ES-I3 (cell line): ENCODE measurements at regions not wholly inside any gene's neighbourhood (a gene's known extent, or its start where the extent isn't known, plus 50 kb on each side); places are given as distances from the start of the nearest gene placed in this dataset.

Experiments
- H3K36me3 ChIP-seq: 2 replicates; pipeline ENCODE4 v1.6.1; 2013; ENCODE audit warnings: mild to moderate bottlenecking, low read length, control low read depth, moderate library complexity; ENCODE audit not compliant: insufficient read depth
- H3K4me1 ChIP-seq: 2 replicates; pipeline ENCODE4 v1.6.1; 2013; ENCODE audit warnings: mild to moderate bottlenecking, control low read depth, low read length; ENCODE audit not compliant: insufficient read depth
- H3K9ac ChIP-seq: 2 replicates; pipeline ENCODE4 v1.6.1; 2013; ENCODE audit warnings: low read depth, mild to moderate bottlenecking, low read length, moderate library complexity
- H3K9me3 ChIP-seq: 2 replicates; pipeline ENCODE4 v1.6.1; 2013; ENCODE audit warnings: mild to moderate bottlenecking, low read length, moderate library complexity; ENCODE audit not compliant: control insufficient read depth, insufficient read depth

GRCh38 chr5:74380193-74380592, 260.3 kb downstream of the ENC1 start:
- Histone ChIP-seq H3K9me3 (no peaks in the 10 kb centered on the region; the same call in 1 of the 2 replicates), H3K36me3 (no peaks in the 10 kb centered on the region), H3K4me1 (peaks cover 9% of the 10 kb centered on the region; the same call in 1 of the 2 replicates), H3K9ac (no peak overlapping the region)

GRCh38 chr5:74378464-74378863, 262.1 kb downstream of the ENC1 start:
- Histone ChIP-seq H3K9ac (no peak overlapping the region), H3K4me1 (peaks cover 5% of the 10 kb centered on the region; the same call in 1 of the 2 replicates), H3K36me3 (no peaks in the 10 kb centered on the region), H3K9me3 (no peaks in the 10 kb centered on the region; the same call in 1 of the 2 replicates)

- Histone ChIP-seq H3K9me3 (no peaks in the 10 kb centered on the region; the same call in 1 of the 2 replicates), H3K4me1 (no peaks in the 10 kb centered on the region), H3K36me3 (no peaks in the 10 kb centered on the region), H3K9ac (no peak overlapping the region)
Observed at GRCh38 chr5:74376187-74376586, 264.3 kb downstream of the ENC1 start.

- Histone ChIP-seq H3K36me3 (no peaks in the 10 kb centered on the region), H3K4me1 (no peaks in the 10 kb centered on the region), H3K9me3 (no peaks in the 10 kb centered on the region; the same call in 1 of the 2 replicates), H3K9ac (no peak overlapping the region)
Observed at GRCh38 chr5:74375271-74375670, 265.3 kb downstream of the ENC1 start.

GRCh38 chr5:74374656-74375055, 265.9 kb downstream of the ENC1 start:
- Histone ChIP-seq H3K9ac (no peak overlapping the region), H3K9me3 (no peaks in the 10 kb centered on the region; the same call in 1 of the 2 replicates), H3K36me3 (no peaks in the 10 kb centered on the region), H3K4me1 (no peaks in the 10 kb centered on the region)

GRCh38 chr5:74373076-74373475, 267.5 kb downstream of the ENC1 start:
- Histone ChIP-seq H3K9me3 (no peaks in the 10 kb centered on the region; the same call in 1 of the 2 replicates), H3K4me1 (no peaks in the 10 kb centered on the region), H3K36me3 (no peaks in the 10 kb centered on the region), H3K9ac (no peak overlapping the region)

- Histone ChIP-seq H3K4me1 (no peaks in the 10 kb centered on the region), H3K36me3 (no peaks in the 10 kb centered on the region), H3K9me3 (no peaks in the 10 kb centered on the region; the same call in 1 of the 2 replicates), H3K9ac (no peak overlapping the region)
Observed at GRCh38 chr5:74372502-74373064, 267.9 kb downstream of the ENC1 start.

GRCh38 chr5:74372051-74372450, 268.5 kb downstream of the ENC1 start:
- Histone ChIP-seq H3K4me1 (0 out of 2 replicates have a peak, but pooled peaks cover 4% of the 10 kb centered on the region), H3K9me3 (no peaks in the 10 kb centered on the region; the same call in 1 of the 2 replicates), H3K36me3 (no peaks in the 10 kb centered on the region), H3K9ac (no peak overlapping the region)

- Histone ChIP-seq H3K36me3 (no peaks in the 10 kb centered on the region), H3K9ac (no peak overlapping the region), H3K9me3 (no peaks in the 10 kb centered on the region; the same call in 1 of the 2 replicates), H3K4me1 (0 out of 2 replicates have a peak, but pooled peaks cover 5% of the 10 kb centered on the region)
Observed at GRCh38 chr5:74371621-74372020, 268.9 kb downstream of the ENC1 start.

- 0 out of 2 replicates have a peak, but pooled peaks cover 5% of the 10 kb centered on the region for H3K4me1 ChIP-seq
- no peaks in the 10 kb centered on the region for H3K36me3 ChIP-seq
- H3K9ac ChIP-seq, result no peak overlapping the region
- H3K9me3 ChIP-seq, result no peaks in the 10 kb centered on the region
Observed at GRCh38 chr5:74370168-74370567, 270.4 kb downstream of the ENC1 start.

GRCh38 chr5:74369173-74369572, 271.4 kb downstream of the ENC1 start:
- no peaks in the 10 kb centered on the region for H3K36me3 ChIP-seq
- H3K4me1 ChIP-seq, result 0 out of 2 replicates have a peak, but pooled peaks cover 5% of the 10 kb centered on the region
- H3K9ac ChIP-seq, result no peak overlapping the region
- no peaks in the 10 kb centered on the region for H3K9me3 ChIP-seq

- Histone ChIP-seq H3K36me3 (no peaks in the 10 kb centered on the region), H3K9me3 (no peaks in the 10 kb centered on the region), H3K4me1 (0 out of 2 replicates have a peak, but pooled peaks cover 5% of the 10 kb centered on the region)
Observed at GRCh38 chr5:74367934-74368333, 272.6 kb downstream of the ENC1 start.

GRCh38 chr5:74367241-74367733, 273.2 kb downstream of the ENC1 start:
- no peak overlapping the region for H3K9ac ChIP-seq
- H3K4me1 ChIP-seq, result 0 out of 2 replicates have a peak, but pooled peaks cover 5% of the 10 kb centered on the region

More at GRCh38 chr5:74367934-74368333, 272.6 kb downstream of the ENC1 start:
- H3K9ac ChIP-seq, result no peak overlapping the region

GRCh38 chr5:74365723-74366122, 274.8 kb downstream of the ENC1 start:
- 0 out of 2 replicates have a peak, but pooled peaks cover 5% of the 10 kb centered on the region for H3K4me1 ChIP-seq
- H3K36me3 ChIP-seq, result no peaks in the 10 kb centered on the region
- H3K9ac ChIP-seq, result no peak overlapping the region
- no peaks in the 10 kb centered on the region for H3K9me3 ChIP-seq

More at GRCh38 chr5:74367241-74367733, 273.2 kb downstream of the ENC1 start:
- no peaks in the 10 kb centered on the region for H3K9me3 ChIP-seq
- H3K36me3 ChIP-seq, result no peaks in the 10 kb centered on the region

- no peaks in the 10 kb centered on the region for H3K9me3 ChIP-seq
- H3K36me3 ChIP-seq, result no peaks in the 10 kb centered on the region
- no peak overlapping the region for H3K9ac ChIP-seq
- H3K4me1 ChIP-seq, result 0 out of 2 replicates have a peak, but pooled peaks cover 5% of the 10 kb centered on the region
Observed at GRCh38 chr5:74364507-74364906, 276.0 kb downstream of the ENC1 start.
